H9 (cell line): ENCODE measurements at regions not wholly inside any gene's neighbourhood (a gene's known extent, or its start where the extent isn't known, plus 50 kb on each side); places are given as distances from the start of the nearest gene placed in this dataset.

Experiments used
- DNase-seq: peaks from one replicate; pipeline ENCODE4 v3.0.0-alpha.2; 2017
- H2AFZ ChIP-seq: one replicate; pipeline ENCODE4 v1.6.1; 2013; ENCODE audit warnings: mild to moderate bottlenecking, low read length, control low read depth, moderate library complexity
- H2AK5ac ChIP-seq: 2 replicates; pipeline ENCODE4 v1.6.1; 2013; ENCODE audit warnings: low read length, control low read depth, mixed read lengths; ENCODE audit not compliant: insufficient read length
- H2BK120ac ChIP-seq: one replicate; pipeline ENCODE4 v1.6.1; 2013; ENCODE audit warnings: low read depth, mild to moderate bottlenecking, low read length, control low read depth, inconsistent platforms; ENCODE audit not compliant: poor library complexity, severe bottlenecking
- H2BK12ac ChIP-seq: 2 replicates; pipeline ENCODE4 v1.6.1; 2013; ENCODE audit warnings: low read length, control low read depth, mixed read lengths, low read depth; ENCODE audit not compliant: insufficient read length
- H2BK15ac ChIP-seq: 2 replicates; pipeline ENCODE4 v1.6.1; 2013; ENCODE audit warnings: low read depth, low read length, control low read depth
- H2BK20ac ChIP-seq: one replicate; pipeline ENCODE4 v1.6.1; 2013; ENCODE audit warnings: low read depth, mild to moderate bottlenecking, low read length, control low read depth, inconsistent platforms; ENCODE audit not compliant: poor library complexity, severe bottlenecking
- H2BK5ac ChIP-seq: 2 replicates; pipeline ENCODE4 v1.6.1; 2013; ENCODE audit warnings: low read length, control low read depth, mixed read lengths; ENCODE audit not compliant: insufficient read length
- H3K14ac ChIP-seq: 2 replicates; pipeline ENCODE4 v1.6.1; 2013; ENCODE audit warnings: low read length, control low read depth; ENCODE audit not compliant: insufficient read depth
- H3K18ac ChIP-seq: 2 replicates; pipeline ENCODE4 v1.6.1; 2013; ENCODE audit warnings: low read depth, mild to moderate bottlenecking, mixed read lengths, low read length, control low read depth; ENCODE audit not compliant: insufficient read length
- H3K23ac ChIP-seq: 2 replicates; pipeline ENCODE4 v1.6.1; 2013; ENCODE audit warnings: low read length, control low read depth, mixed read lengths, low read depth; ENCODE audit not compliant: insufficient read length
- H3K23me2 ChIP-seq: 2 replicates; pipeline ENCODE4 v1.6.1; 2013; ENCODE audit warnings: low read depth, mild to moderate bottlenecking, mixed read lengths, low read length, control low read depth; ENCODE audit not compliant: insufficient read length, poor library complexity, severe bottlenecking
- H3K27ac ChIP-seq: 2 replicates; pipeline ENCODE4 v1.5.1; 2013; ENCODE audit warnings: low read length, control low read depth, mixed read lengths, low read depth; ENCODE audit not compliant: insufficient read length
- H3K27me3 ChIP-seq: 2 replicates; pipeline ENCODE4 v1.6.1; 2013; ENCODE audit warnings: low read length, control low read depth, inconsistent platforms; ENCODE audit not compliant: insufficient read depth
- H3K4ac ChIP-seq: 2 replicates; pipeline ENCODE4 v1.6.1; 2013; ENCODE audit warnings: low read depth, mild to moderate bottlenecking, control low read depth, inconsistent platforms, low read length, moderate library complexity
- H3K4me1 ChIP-seq: 2 replicates; pipeline ENCODE4 v1.6.1; 2013; ENCODE audit warnings: low read length, control low read depth, inconsistent platforms; ENCODE audit not compliant: insufficient read depth
- H3K4me2 ChIP-seq: 2 replicates; pipeline ENCODE4 v1.6.1; 2013; ENCODE audit warnings: low read length, control low read depth, mixed read lengths; ENCODE audit not compliant: insufficient read length, insufficient read depth
- H3K56ac ChIP-seq: 2 replicates; pipeline ENCODE4 v1.6.1; 2013; ENCODE audit warnings: low read depth, mild to moderate bottlenecking, mixed read lengths, low read length, control low read depth; ENCODE audit not compliant: insufficient read length
- H3K79me1 ChIP-seq: 2 replicates; pipeline ENCODE4 v1.6.1; 2013; ENCODE audit warnings: low read depth, mild to moderate bottlenecking, moderate library complexity, low read length, control low read depth, inconsistent platforms; ENCODE audit not compliant: insufficient read depth, poor library complexity, severe bottlenecking
- H3K79me2 ChIP-seq: 2 replicates; pipeline ENCODE4 v1.6.1; 2013; ENCODE audit warnings: low read length, control low read depth, inconsistent platforms; ENCODE audit not compliant: insufficient read depth
- H3K9ac ChIP-seq: 2 replicates; pipeline ENCODE4 v1.6.1; 2013; ENCODE audit warnings: low read length, control low read depth, mixed read lengths; ENCODE audit not compliant: insufficient read length; ENCODE audit errors: extremely low read depth
- H3K9me3 ChIP-seq: one replicate; pipeline ENCODE4 v1.6.1; 2013; ENCODE audit warnings: low read depth, low read length, inconsistent platforms; ENCODE audit not compliant: control insufficient read depth
- H3T11ph ChIP-seq: one replicate; pipeline ENCODE4 v1.6.1; 2013; ENCODE audit warnings: mild to moderate bottlenecking, low read length, control low read depth, inconsistent platforms
- H4K20me1 ChIP-seq: one replicate; pipeline ENCODE4 v1.6.1; 2013; ENCODE audit not compliant: control insufficient read depth, insufficient read length, insufficient read depth
- H4K5ac ChIP-seq: 2 replicates; pipeline ENCODE4 v1.6.1; 2013; ENCODE audit warnings: low read depth, mild to moderate bottlenecking, mixed read lengths, low read length, control low read depth; ENCODE audit not compliant: insufficient read length
- H4K8ac ChIP-seq: replicated peaks from 2 replicates; pipeline ENCODE4 v1.6.1; 2013; ENCODE audit warnings: low read length, control low read depth, mixed read lengths, low read depth; ENCODE audit not compliant: insufficient read length
- H4K91ac ChIP-seq: 2 replicates; pipeline ENCODE4 v1.6.1; 2013; ENCODE audit warnings: low read depth, mild to moderate bottlenecking, moderate library complexity, mixed read lengths, low read length, control low read depth; ENCODE audit not compliant: insufficient read length
- H3K27ac Mint-ChIP-seq, 3 experiments: 2 replicates in 2 of 3; 3 replicates in 1 of 3; pipeline ENCODE4 v1.8.0; 2020 to 2021; ENCODE audit warnings: mixed read lengths in 3 of 3, mild to moderate bottlenecking in 1 of 3, moderate library complexity in 1 of 3
- H3K27me3 Mint-ChIP-seq: 2 replicates; pipeline ENCODE4 v1.8.0; 2021; ENCODE audit warnings: low read depth, mild to moderate bottlenecking, moderate library complexity, mixed read lengths
- H3K36me3 Mint-ChIP-seq, 3 experiments: 2 replicates in 2 of 3; 3 replicates in 1 of 3; pipeline ENCODE4 v1.8.0; 2020 to 2021; ENCODE audit warnings: low read depth in 3 of 3, mixed read lengths in 3 of 3; ENCODE audit not compliant: insufficient read depth in 1 of 3
- H3K4me1 Mint-ChIP-seq, 2 experiments: 2 replicates each; pipeline ENCODE4 v1.8.0; 2020; ENCODE audit warnings: mixed read lengths in 2 of 2
- H3K4me3 Mint-ChIP-seq, 2 experiments: 2 replicates in 1 of 2; 3 replicates in 1 of 2; pipeline ENCODE4 v1.8.0; 2020 to 2021; ENCODE audit warnings: mild to moderate bottlenecking in 2 of 2, mixed read lengths in 2 of 2, moderate library complexity in 1 of 2
- H3K9me3 Mint-ChIP-seq, 2 experiments: 2 replicates in 1 of 2; 3 replicates in 1 of 2; pipeline ENCODE4 v1.8.0; 2020; ENCODE audit warnings: mild to moderate bottlenecking in 2 of 2, mixed read lengths in 2 of 2, moderate library complexity in 1 of 2
- WGBS: extraction: QIAGEN DNeasy Blood & Tissue Kit; methylation state at CpG from one replicate; pipeline ENCODE4 v1.1.7; 2013; ENCODE audit warnings: missing lambda C conversion rate, low lambda C conversion rate, mixed read lengths; ENCODE audit not compliant: insufficient read length; ENCODE audit errors: extremely low coverage; 5-methylcytosine and 5-hydroxymethylcytosine counted together
- TF ChIP-seq, protein P1 (sequence below): fragments of 200-600 bp; sonication (generic); conservative IDR thresholded peaks from 3 replicates; pipeline ENCODE4 v1.8.0; 2021; ENCODE audit warnings: antibody characterized with exemption, mild to moderate bottlenecking

DNA sequence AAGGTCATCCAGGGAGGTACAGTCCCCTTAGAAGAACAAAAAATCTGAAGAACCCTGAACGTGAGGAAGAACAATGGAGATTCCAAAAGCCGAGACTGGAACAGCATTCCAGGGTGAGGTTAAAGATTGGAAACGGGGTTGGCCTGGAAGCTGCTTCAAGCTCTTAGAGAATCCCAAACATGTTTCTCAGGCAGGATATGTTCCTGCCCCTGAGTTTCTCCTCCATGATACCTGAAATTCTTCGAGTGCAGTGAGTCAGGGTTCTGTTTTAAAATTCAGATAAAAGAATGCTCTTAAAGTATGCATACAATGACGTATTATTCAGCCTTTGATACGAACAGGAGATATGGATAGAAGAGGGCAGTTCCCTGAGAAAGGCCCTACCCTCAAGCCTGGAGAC lies 293.1 kb downstream of the HS3ST3B1 start:
- Histone ChIP-seq H4K5ac (no peak overlapping the region), H3K4me2 (no peak overlapping the region), H3K23me2 (no peaks in the 10 kb centered on the region), H4K20me1 (no peaks in the 10 kb centered on the region), H3K79me2 (no peaks in the 10 kb centered on the region), H3K4ac (no peak overlapping the region), H3K14ac (no peak overlapping the region; the same call in 1 of the 2 replicates), H2AFZ (no peak overlapping the region), H3K79me1 (no peaks in the 10 kb centered on the region), H3K23ac (no peak overlapping the region), H2BK15ac (no peak overlapping the region), H3K27ac (no peak overlapping the region), H2AK5ac (no peak overlapping the region), H3K56ac (no peak overlapping the region), H3K18ac (no peak overlapping the region), H2BK120ac (no peak overlapping the region), H2BK20ac (no peak overlapping the region), H3K27me3 (no peaks in the 10 kb centered on the region), H2BK12ac (no peak overlapping the region), H3K4me1 (no peaks in the 10 kb centered on the region), H3T11ph (no peak overlapping the region), H3K9me3 (no peaks in the 10 kb centered on the region), H3K9ac (no peak overlapping the region), H4K91ac (no peak overlapping the region), H4K8ac (no peak overlapping the region), H2BK5ac (no peak overlapping the region)
- Mint-ChIP-seq H3K27me3 (peaks cover 6% of the 10 kb centered on the region), H3K36me3 (no peaks in the 10 kb centered on the region), H3K4me1 (peaks cover 10 to 11% of the 10 kb centered on the region in 2 experiments), H3K4me3 (no peak overlapping the region), H3K9me3 (no peaks in the 10 kb centered on the region), H3K27ac (no peak overlapping the region; a peak in 1 of 7 replicates)
- no peak for DNase-seq
- no CpG with 5 or more reads among the region's 6 CpGs for WGBS
- TF ChIP-seq, protein P1, sequence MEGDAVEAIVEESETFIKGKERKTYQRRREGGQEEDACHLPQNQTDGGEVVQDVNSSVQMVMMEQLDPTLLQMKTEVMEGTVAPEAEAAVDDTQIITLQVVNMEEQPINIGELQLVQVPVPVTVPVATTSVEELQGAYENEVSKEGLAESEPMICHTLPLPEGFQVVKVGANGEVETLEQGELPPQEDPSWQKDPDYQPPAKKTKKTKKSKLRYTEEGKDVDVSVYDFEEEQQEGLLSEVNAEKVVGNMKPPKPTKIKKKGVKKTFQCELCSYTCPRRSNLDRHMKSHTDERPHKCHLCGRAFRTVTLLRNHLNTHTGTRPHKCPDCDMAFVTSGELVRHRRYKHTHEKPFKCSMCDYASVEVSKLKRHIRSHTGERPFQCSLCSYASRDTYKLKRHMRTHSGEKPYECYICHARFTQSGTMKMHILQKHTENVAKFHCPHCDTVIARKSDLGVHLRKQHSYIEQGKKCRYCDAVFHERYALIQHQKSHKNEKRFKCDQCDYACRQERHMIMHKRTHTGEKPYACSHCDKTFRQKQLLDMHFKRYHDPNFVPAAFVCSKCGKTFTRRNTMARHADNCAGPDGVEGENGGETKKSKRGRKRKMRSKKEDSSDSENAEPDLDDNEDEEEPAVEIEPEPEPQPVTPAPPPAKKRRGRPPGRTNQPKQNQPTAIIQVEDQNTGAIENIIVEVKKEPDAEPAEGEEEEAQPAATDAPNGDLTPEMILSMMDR = no peak
